ENCODE measurements at regions not wholly inside any gene's neighbourhood (a gene's known extent, or its start where the extent isn't known, plus 50 kb on each side); places are given as distances from the start of the nearest gene placed in this dataset.
"Not testable (repeated sequence)": the region's sequence is repeated elsewhere in the genome, so short reads cannot be mapped to it uniquely, and the experiment has no call there.

DNA sequence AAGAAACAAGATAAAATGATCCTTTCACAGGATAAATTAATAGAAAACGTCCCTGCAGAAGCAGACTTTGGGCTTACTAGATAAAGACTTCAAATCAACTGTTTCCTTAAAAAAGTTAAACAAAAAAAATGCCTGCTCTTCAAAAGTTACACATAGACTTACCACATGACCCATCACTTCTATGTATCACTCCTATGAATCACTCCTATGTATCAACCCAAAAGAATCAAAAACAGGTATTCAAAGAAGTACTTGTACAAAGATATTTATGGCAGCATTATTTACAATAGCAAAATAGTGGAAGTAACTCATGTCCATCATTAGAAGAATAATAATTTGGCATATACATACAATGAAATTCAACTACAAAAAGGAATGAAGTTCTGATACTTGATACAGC lies 56.3 kb upstream of the PRDM9 start:
- peak; percentile 50 for DNase-seq (ENCODE audit: low read depth)

DNA sequence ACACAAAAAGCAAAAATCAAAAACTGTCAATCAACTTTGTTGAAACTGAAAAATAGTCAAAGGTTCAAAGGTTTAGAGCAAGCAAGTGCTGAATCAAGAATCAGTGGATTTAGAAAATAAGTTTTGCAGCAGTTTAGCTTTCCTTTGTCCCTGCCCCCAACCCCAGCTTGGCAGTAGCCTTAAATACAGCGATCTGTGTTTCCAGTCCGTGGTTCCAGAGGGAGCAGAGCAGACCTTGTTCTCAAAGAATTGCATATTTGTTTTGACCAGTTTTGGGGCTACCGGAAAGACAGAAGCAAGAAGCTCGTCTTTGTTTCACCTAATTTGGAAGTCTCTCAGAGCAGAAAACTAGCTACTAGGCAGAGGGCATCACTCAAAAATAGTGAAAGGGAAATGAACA lies 57.2 kb upstream of the PRDM9 start:
- DNase-seq (ENCODE audit: low read depth), result no peak

DNA sequence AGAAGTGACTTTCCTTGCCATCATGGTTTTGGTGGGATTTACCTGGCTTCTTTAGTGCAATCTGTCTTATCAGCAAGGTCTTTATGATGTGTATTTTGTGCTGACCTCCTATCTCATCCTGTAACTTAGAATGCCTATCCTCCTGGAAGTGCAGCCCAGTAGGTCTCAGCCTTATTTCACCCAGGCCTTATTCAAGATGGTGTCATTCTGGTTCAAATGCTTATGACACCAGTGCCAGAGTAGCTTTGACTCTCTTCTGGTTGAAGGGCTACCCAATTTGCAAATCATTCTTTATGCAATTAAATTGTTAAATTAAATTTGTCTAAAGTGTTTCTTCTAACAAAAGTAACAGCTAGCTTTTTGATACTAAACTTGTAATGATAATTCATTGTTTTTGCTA lies 58.8 kb upstream of the PRDM9 start:
- no peak for DNase-seq (ENCODE audit: low read depth)

DNA sequence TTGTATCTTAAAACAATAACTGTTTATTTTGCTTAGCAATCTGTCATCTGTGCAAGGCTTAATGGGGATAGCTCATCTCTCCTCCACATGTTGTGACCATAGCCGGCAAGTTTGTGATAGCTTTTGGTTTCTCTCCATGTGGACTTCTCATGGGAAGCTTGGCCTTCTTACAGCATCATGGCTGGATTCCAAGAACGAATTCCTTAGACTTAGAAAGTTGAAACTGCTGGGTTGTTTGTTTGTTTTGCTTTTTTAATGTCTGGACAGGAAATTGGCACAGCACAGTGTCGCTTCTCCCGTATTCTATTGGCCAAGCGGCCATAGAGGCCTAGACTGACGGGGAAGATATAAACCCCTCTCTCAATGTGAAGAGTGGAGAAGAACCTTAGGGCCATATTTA lies 61.0 kb upstream of the PRDM9 start:
- DNase-seq (ENCODE audit: low read depth), result no peak

DNA sequence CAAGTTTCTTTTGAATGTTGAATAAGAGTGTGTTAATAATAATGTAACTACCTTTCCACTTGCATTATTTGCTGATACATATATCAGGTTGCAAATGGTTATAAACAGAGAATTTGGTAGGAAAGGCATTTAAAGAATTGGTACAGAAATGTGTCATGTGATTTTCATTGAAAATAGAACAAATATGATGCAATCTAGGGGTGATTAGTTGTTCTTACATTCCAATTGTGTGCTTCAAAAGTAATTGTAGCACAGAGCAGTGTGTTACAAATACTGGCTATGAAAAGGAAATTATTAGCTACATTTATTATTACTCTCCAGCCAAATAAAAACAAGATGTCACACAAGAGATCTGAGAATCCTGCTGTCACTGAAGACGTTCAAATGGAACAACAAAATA lies 61.8 kb upstream of the PRDM9 start:
- no peak for DNase-seq (ENCODE audit: low read depth)

DNA sequence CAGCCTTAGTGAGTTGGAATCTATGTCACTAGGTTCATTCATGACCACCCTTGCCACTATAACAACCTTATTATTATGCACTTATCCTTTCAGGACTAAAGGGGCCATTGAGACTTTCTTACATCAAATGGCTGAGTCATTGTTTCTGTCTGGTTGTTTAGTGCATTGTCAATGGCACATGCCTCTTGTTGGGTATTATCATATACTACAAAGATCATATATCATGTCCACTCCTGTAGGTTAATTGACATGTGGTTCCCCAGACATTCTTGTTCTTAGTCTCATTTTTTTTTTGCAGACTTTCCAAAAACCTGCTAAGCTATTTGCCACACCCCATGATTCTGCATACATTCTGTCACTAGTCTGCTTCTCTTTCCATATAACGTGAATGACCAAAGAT lies 66.7 kb upstream of the PRDM9 start:
- DNase-seq (ENCODE audit: low read depth), result no peak

DNA sequence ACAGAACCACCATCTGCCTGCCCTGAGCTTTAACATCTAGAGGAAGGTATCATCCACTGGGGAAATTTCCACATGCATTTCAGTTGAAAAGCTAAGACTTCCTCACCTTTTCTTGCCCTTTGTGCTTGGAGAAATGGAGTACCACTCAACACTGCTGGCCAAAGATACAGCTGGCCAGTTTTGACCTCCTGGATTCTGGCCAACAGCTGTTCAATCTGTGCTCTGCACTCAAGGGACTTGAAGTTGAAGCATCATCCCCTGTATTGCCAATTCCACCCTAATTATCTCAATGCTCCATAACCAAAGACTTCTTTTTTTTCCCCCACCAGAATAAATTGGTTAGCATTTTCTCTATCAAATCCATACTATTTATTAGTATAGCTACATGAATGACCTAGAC lies 70.4 kb upstream of the PRDM9 start:
- DNase-seq (ENCODE audit: low read depth), result no peak

DNA sequence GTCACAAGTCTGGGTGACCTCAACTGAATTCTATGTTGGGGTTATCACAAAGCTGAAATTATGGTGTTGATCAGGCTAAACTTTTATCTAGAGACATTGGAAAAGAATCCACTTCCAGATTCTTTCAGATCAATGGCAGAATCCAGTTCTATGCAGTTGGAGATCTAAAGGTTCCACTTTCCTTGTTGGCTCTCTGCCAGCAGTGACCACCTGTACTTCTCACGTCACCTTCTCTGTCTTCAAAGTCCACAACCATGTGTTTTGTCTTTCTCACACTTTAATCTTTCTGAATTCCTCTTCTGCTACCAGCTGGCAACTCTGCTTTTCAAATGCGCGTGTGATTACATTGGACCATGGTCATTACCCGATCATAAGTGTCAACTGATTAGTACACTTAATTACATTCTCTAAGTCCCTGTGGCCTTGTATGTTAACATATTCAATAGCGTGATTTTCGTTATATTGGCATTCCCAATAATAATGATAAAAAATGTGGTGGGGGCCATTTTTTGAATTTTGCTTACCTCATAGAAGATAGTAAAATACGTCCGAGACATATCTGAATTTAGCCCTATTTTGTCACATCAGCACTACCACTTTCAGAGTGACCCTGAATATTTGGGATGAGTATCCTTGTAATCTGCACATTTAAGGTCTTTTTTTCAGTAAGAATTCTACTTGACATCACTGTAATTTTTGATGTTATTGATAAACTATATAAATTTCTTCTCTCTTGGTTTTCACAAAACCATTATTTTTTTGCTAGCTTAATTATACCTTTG lies 73.7 kb upstream of the PRDM9 start:
- no peak for DNase-seq (ENCODE audit: low read depth)

DNA sequence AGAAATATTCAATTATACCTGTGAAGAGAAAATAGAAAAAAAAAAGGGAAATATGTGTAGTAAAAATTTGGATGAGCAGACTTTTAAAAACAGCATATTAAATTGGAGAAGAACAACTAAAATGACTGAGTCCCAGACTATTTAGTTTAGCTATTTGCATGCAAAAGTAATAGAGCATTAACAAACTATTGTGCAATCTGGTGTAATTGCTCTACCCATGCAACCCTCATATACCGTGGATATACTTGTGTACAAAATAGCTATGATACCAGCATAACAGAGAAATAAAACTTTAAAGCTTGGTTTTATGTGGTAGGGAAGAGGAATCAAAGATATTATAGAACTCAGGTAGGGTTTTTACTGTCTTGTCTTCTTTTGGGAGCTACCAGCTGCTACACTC lies 78.7 kb upstream of the PRDM9 start:
- no peak for DNase-seq (ENCODE audit: low read depth)

DNA sequence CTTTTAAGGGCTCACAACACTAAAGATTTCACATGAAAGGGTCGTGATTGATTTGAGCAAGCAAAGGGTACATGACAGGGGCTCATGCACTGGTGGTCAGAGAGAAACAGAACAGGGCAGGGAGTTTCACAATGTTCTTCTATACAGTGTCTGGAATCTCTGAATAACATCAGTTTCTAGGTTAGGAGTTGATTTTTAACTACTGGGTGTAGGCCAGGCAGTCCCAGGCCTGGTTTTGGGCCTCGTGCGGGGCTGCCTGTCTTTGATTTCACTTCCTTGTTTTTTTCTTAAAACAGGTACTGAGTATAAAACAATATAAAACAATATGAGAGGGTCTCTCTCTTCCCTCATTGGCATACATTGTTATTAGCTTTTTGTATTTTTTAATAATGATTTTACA lies 87.2 kb upstream of the PRDM9 start:
- DNase-seq (ENCODE audit: low read depth), result not testable (repeated sequence)

DNA sequence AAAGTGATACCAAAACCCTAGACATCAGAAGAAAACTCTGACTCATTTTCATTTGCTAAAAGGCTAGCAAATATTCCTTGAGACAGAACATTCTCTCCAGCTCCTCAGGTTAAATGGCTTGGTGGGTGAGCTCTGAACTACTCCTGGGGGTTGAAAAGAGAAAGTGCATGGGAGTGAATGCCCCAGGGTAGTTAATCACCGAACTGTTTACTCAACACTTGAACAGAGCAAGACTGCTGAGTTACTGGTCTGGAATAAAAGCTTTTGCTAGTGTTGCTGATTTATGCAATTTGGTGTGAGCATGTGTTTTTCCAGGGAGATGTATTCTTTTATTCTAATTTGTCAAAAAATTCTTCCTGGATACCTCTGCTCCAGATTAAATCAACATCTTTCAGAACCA lies 88.3 kb upstream of the PRDM9 start:
- peak; percentile 43 for DNase-seq (ENCODE audit: low read depth)

DNA sequence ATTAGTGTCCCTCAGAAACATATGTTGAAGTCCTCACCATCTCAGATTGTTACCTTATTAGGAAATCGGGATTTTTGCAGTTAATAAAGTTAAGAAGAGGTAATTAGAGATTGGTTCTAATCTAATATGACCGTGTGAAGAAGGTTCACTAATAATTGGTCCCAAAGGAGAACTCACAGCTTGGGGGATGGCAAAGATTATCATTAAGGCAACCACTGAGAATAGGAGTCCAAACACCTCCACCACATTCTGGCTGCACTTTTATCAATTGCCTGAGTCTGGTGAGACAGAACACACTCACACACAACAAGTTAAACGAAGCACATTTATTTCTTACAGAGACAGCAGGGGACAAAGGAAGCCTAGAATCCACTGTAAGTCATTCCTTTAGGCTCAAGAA lies 94.9 kb upstream of the PRDM9 start:
- no peak for DNase-seq (ENCODE audit: low read depth)

DNA sequence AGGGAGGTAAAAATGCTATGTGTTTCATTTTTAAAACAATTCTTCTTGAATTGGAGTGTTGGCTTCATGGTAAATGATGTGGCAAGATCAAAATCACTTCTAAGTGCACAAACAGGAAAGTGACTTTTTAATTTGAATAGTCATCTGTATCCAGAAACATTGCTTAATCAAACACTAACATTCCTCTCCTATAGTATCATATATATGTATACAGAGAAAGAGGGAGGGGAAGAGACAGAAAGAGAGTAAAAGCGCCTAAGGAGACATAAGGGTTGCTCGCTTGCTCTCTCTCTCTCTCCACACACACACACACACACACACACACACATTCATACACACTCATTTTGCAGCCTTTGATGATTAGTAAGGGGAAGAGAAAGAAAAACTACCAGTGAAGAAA lies 95.4 kb upstream of the PRDM9 start:
- DNase-seq (ENCODE audit: low read depth), result peak; percentile 46

DNA sequence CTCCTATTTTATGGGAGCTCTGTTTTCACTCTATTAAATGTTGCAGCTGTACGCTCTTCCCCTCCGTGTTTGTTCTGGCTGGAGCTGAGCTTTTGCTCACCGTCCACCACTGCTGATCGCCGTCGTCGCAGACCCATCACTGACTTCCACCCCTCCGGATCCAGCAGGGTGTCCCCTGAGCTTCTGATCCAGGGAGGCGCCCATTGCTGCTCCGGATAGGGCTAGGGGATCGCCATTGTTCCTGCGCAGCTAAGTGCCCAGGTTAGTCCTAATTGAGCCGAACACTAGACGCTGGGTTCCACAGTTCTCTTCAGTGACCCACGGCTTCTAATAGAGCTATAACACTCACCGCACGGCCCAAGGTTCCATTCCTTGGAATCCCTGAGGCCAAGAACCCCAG lies 96.2 kb upstream of the PRDM9 start:
- no peak for DNase-seq (ENCODE audit: low read depth)

DNA sequence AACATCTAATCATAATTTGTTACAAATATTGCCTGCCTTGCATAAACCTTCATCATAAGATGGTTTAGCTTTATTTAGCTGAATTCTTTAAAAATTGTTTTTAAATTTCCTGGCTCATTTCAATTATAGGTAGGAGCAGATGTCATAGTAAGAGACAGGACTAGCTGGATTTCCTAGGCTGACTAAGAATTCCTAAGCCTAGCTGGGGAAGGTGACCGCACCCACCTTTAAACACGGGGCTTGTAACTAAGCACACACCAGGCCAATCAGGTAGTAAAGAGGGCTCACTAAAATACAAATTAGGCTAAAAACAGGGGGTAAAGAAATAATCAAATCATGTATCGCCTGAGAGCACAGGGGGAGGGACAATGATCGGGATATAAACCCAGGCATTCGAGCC lies 96.6 kb upstream of the PRDM9 start:
- not testable (repeated sequence) for DNase-seq (ENCODE audit: low read depth)

DNA sequence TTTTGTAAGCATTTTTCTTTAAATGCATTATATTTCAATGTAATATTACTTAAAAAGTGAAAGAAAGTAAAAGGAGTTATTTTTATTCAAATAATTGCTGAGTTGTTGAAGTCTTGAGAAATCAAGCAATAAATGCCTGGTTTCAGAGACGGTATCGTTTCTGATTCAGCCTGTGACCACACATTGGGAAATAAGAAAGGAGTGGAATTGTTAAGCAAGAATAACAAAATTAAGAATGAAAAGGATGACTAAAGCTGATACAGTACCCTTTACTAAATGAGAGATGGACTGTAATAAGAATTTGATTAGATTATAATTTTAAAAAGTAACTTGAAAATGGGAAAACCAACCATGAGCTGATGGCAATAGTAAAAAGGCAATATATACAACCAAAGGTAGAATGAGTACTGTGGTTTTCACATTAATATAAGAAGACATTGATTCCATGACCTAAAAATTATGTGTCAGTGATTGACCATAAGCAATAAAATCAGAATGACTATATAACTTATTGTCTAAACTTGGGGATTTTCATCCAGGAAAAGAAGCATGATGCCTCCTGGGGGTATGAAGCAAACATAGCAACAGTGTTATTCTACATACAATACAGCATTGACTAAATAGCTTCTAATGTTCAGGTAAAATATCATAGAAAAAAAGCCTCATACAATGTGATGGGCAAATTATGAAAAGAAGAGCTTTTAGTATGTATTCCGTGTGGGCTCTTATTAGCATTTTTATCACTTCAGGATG lies 101.9 kb upstream of the PRDM9 start:
- no peak for DNase-seq (ENCODE audit: low read depth)

DNA sequence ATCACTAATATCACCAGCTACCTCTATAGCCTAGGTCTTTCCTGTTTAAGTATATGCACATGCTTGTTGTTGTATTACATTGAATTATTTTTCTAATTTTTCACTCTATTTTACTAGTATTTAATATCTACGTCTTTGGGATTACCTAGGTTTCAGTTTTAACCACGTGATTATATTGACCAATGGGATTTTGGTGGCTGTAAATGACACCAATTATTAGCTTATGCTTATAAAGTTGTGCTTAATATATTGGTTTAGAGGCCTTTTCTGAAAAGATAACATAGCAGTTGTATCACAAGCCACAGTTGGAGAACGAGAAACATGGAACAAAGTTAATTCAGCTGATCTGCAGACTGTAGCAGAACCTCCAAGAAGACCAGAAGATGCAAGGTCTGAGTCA lies 104.8 kb upstream of the PRDM9 start:
- DNase-seq (ENCODE audit: low read depth), result no peak

DNA sequence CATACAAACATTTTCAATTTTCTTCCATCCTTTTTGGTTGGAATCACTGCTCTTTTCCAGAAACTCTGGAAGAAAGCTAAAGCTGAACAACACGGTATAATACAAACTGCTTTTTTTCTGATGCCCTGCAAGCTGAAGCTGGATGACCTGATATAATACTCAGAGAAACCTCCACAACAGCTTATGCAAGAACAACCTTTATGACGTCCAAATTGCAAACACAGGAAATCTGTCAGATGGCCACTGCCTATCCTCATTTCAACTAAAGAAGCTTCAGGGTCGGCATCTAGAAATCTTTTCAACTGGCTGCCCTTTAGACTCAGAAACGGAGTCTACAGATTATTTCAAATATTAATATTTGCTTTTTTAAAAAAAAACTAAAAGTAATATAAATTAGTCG lies 106.5 kb upstream of the PRDM9 start:
- no peak for DNase-seq (ENCODE audit: low read depth)

DNA sequence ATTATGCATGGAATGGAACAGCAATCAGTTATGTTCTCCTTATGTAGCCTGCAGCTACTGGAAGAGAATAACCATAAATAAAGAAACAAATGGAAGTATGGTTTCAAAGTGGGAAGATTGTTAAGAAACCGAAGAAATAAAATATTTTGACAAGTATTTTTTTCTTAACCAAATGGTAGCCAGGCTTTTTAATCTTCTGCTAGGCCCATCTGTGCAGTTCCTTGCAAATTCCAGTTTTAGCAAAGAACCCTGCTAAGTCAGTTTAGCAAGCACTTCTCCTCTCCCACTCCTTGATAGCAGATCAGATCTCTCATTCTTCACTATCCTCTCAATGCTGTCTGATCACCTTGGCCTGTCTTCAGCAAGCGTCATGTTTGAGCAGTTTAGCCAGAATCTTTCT lies 111.1 kb upstream of the PRDM9 start:
- no peak for DNase-seq (ENCODE audit: low read depth)

DNA sequence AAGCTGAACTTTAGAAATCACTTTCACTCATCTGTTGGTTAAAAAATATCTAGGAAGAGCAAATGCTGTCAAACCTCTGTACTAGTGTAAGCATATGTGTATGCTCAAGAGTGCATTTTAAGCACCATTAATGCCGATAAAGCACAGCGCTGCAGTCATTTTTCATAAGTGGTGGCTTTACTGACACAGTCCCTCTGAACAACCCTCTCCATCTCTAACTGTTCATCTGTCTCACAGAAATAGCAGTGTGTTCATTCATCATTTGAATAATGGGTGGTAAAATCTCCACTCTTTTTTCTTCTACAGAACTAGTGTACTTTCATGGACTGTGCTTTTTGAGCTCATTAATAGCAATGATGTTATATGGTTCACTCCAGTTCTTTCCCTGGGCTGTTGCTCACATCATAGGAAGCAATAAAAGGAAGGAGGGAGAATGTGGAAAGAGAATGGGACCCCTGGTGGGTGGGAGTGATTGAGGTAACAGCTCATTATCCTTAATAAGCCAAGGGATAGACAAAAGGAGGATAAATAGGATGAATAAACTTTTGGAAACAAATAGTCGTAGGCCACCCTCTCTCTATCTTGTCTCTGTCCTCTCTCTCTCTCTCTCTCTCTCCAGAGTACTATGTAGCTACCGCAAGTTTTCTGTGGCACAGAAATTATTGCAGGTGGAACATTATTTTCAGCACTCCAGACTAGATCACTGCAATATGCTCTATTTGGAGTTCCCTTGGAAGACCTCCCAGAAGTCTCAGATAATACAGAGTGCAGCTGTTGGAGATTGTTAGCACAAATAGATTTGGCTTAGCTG lies 117.9 kb upstream of the PRDM9 start:
- no peak for DNase-seq (ENCODE audit: low read depth)

DNA sequence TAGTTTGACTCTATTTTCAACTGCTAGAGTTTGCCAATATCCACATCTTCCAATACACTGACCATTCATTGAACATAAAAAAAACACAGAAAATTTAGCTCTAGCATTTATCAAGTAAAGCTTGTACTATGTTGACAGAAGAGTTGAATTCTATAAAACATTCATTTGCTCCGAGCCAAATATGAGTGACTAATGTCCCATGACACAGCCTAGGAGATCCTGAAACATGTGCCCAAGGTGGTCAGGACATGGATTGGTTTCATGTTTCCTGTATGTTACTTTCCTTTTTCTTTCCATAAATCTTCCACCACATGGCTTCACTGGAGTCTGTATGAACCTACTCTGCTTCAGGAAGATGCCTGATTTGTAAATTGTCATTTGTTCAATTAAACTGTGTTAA lies 122.4 kb upstream of the PRDM9 start:
- peak; percentile 30 for DNase-seq (ENCODE audit: low read depth)

DNA sequence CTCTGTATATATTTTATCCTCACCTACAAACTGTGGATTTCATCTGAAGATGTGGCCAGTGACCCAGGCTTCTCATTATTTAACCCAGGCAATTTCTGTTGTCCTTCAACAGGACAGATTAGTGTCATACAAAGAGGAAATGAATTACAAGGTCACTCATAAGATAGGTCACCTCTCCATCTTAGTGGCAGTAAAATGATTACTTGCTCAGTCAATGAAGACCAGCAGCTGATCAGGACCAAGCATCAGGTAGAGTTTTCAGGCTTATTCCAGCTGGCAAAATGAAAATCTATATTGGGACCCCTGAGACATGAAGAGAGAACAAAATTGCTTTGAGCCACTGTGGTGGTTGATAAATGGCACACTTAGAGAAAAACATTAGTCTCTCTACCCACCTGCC lies 135.2 kb upstream of the PRDM9 start:
- no peak for DNase-seq (ENCODE audit: low read depth)
